ENCODE measurements at regions not wholly inside any gene's neighbourhood (a gene's known extent, or its start where the extent isn't known, plus 50 kb on each side); places are given as distances from the start of the nearest gene placed in this dataset.

GRCh38 chrX:36528661-36529060 lies 479.5 kb upstream of the FAM47C start:
- TF ChIP-seq EZH2 (IDR thresholded peaks at IDR 0.05; ENCODE audit: low read length) = no peak
- TF ChIP-seq CTCF (optimal IDR thresholded peaks at IDR 0.05 in 1 of 3, IDR thresholded peaks at IDR 0.05 in 1 of 3, conservative IDR thresholded peaks at IDR 0.05 in 1 of 3; ENCODE audit: extremely low read depth in 1 of 3, insufficient read depth in 2 of 3, low read length in 3 of 3) = no peak
